Calu3 (cell line): ENCODE measurements at regions not wholly inside any gene's neighbourhood (a gene's known extent, or its start where the extent isn't known, plus 50 kb on each side); places are given as distances from the start of the nearest gene placed in this dataset.

Experiments used
- BruUV-seq: library from RNA; stranded (reverse); fragments of 400-500 nt; replicated peaks from 2 replicates; lab custom pipeline; 2021; lab: Mats Ljungman, UMichigan
- CTCF ChIA-PET: fragments of 300-600 bp; sonication (Branson Sonifier 250); formaldehyde crosslinking; loops from one replicate; lab custom pipeline; 2022; ENCODE audit warnings: antibody characterized with exemption; lab: Charles Lee
- DNase-seq: peaks from one replicate; pipeline ENCODE4 v3.0.0; 2022
- H3K27ac Mint-ChIP-seq: one replicate; pipeline ENCODE4 v1.8.0; 2022; ENCODE audit warnings: mixed read lengths; ENCODE audit not compliant: unreplicated experiment
- H3K27me3 Mint-ChIP-seq: one replicate; pipeline ENCODE4 v1.8.0; 2022; ENCODE audit warnings: mixed read lengths; ENCODE audit not compliant: unreplicated experiment
- H3K36me3 Mint-ChIP-seq: one replicate; pipeline ENCODE4 v1.8.0; 2022; ENCODE audit warnings: mild to moderate bottlenecking, moderate library complexity, mixed read lengths; ENCODE audit not compliant: insufficient read depth, unreplicated experiment
- H3K4me1 Mint-ChIP-seq: one replicate; pipeline ENCODE4 v1.8.0; 2022; ENCODE audit warnings: mild to moderate bottlenecking, low read depth, mixed read lengths; ENCODE audit not compliant: unreplicated experiment
- H3K4me3 Mint-ChIP-seq: one replicate; pipeline ENCODE4 v1.8.0; 2022; ENCODE audit warnings: mild to moderate bottlenecking, low read depth, moderate library complexity, mixed read lengths; ENCODE audit not compliant: unreplicated experiment
- H3K9me3 Mint-ChIP-seq: one replicate; pipeline ENCODE4 v1.8.0; 2022; ENCODE audit warnings: low read depth, mixed read lengths; ENCODE audit not compliant: unreplicated experiment
- intact Hi-C: fragments of 100-400 bp; cut with micrococcal nuclease; formaldehyde crosslinking; loops from one replicate; pipeline ENCODE4 v1.10.0; 2022; ENCODE audit not compliant: unreplicated experiment
- TF ChIP-seq, protein P1 (sequence below): fragments of 200-600 bp; IDR thresholded peaks from one replicate; pipeline ENCODE4 v1.8.0; 2022; ENCODE audit warnings: antibody characterized with exemption; ENCODE audit not compliant: unreplicated experiment

DNA sequence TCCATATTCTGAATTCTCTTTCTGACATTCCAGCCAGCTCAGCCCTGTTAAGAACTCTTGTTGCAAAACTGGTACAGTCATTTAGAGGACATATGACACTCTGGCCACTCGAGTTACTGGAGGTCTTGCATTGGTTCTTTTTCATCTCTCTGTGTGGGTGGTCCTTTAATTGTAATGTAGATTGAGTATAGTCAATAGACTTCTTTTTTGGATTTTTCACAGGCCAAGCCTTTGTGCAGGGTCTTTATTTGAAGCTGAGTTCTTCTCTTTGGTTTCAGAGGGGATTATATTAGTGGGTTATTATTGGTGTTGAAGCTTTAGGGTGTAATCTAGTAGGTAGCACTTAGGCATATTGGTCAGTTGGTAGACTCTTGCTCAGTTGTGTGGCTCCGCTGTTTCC is 118.0 kb upstream of the GIMD1 start:
- no peak overlapping the region for H3K27ac Mint-ChIP-seq
- H3K4me3 Mint-ChIP-seq = no peak overlapping the region
- H3K27me3 Mint-ChIP-seq = no peaks in the 10 kb centered on the region
- CTCF ChIA-PET = no interaction called here
- no peaks in the 10 kb centered on the region for H3K36me3 Mint-ChIP-seq
- no peaks in the 10 kb centered on the region for H3K4me1 Mint-ChIP-seq
- peaks cover 2% of the 10 kb centered on the region for H3K9me3 Mint-ChIP-seq
- TF ChIP-seq, protein P1, sequence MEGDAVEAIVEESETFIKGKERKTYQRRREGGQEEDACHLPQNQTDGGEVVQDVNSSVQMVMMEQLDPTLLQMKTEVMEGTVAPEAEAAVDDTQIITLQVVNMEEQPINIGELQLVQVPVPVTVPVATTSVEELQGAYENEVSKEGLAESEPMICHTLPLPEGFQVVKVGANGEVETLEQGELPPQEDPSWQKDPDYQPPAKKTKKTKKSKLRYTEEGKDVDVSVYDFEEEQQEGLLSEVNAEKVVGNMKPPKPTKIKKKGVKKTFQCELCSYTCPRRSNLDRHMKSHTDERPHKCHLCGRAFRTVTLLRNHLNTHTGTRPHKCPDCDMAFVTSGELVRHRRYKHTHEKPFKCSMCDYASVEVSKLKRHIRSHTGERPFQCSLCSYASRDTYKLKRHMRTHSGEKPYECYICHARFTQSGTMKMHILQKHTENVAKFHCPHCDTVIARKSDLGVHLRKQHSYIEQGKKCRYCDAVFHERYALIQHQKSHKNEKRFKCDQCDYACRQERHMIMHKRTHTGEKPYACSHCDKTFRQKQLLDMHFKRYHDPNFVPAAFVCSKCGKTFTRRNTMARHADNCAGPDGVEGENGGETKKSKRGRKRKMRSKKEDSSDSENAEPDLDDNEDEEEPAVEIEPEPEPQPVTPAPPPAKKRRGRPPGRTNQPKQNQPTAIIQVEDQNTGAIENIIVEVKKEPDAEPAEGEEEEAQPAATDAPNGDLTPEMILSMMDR = no peak
- BruUV-seq = no TSS peak
- intact Hi-C loops = no loop called here
- no peak for DNase-seq

DNA sequence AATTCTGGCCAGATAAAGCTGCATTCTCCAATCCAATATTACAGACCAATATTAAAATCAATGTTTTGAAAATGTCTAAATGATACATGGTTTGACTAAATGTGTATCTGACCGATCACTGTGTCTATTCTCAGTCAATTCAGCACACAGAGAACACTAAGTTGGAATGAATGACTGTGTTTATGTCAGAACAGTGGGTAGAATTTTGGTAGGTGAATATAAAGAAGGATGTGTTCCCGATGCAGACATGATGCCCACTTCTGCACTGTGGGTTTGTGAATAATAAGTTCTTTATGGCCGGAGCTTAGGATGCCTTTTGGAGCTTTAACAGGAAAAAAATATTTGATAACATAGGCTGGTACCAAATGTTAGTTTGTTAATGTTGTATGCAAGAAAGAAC is 113.2 kb upstream of the GIMD1 start:
- TF ChIP-seq, protein P1 = no peak
- Mint-ChIP-seq H3K36me3 (no peaks in the 10 kb centered on the region), H3K27me3 (no peaks in the 10 kb centered on the region), H3K4me3 (no peak overlapping the region), H3K9me3 (peaks cover 2% of the 10 kb centered on the region), H3K27ac (no peak overlapping the region), H3K4me1 (no peaks in the 10 kb centered on the region)
- intact Hi-C loops = no loop called here
- CTCF ChIA-PET = no interaction called here
- no peak for DNase-seq
- no TSS peak for BruUV-seq

DNA sequence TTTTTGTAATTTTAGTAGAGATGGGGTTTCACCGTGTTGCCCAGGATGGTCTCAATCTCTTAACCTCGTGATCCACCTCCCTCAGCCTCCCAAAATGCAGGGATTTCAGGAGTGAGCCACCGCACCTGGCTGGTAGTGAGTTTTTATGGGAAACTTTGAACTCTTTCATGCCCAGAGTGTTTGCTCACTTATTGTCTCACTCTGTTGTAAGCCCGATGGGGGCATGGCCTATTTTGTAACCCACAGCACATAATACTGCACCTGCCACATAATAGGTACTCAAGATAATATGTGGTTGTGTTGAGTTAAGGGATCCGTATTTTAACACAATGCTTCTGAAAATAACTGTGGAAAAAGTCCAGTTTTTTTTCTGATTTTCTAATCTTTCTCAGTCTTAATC is 109.6 kb upstream of the GIMD1 start:
- Mint-ChIP-seq H3K27ac (no peak overlapping the region), H3K4me1 (no peaks in the 10 kb centered on the region), H3K4me3 (no peak overlapping the region), H3K9me3 (peaks cover 2% of the 10 kb centered on the region), H3K36me3 (no peaks in the 10 kb centered on the region), H3K27me3 (no peaks in the 10 kb centered on the region)
- DNase-seq = no peak
- BruUV-seq = no TSS peak
- intact Hi-C loops = no loop called here
- CTCF ChIA-PET = no interaction called here
- TF ChIP-seq, protein P1 = no peak

DNA sequence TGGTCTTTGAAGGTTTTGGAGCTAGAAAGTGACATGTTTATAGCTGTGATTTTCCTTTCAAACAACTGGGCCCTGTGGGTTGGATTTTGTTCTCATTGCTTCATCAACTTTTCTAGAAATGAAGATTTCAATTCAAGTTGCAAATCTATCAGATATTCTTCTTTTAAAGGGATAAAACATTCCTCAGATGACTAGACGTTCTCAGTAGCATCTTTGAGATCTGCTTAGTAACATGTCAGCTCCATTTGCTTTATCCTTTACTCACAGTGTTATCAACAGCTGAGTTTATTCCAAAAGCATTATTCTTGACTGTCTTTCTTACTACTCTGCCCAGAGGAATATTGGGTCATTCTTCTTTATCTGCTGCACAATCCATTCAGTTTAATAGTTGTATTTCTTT is 108.2 kb upstream of the GIMD1 start:
- BruUV-seq = no TSS peak
- intact Hi-C loops = no loop called here
- TF ChIP-seq, protein P1 = no peak
- no peak for DNase-seq
- CTCF ChIA-PET = no interaction called here
- peaks cover 3% of the 10 kb centered on the region for H3K9me3 Mint-ChIP-seq
- H3K4me1 Mint-ChIP-seq = no peaks in the 10 kb centered on the region
- H3K4me3 Mint-ChIP-seq = no peak overlapping the region
- no peaks in the 10 kb centered on the region for H3K27me3 Mint-ChIP-seq
- H3K36me3 Mint-ChIP-seq = no peaks in the 10 kb centered on the region
- no peak overlapping the region for H3K27ac Mint-ChIP-seq
